UCSD-AML1 (cell line): ENCODE measurements at regions not wholly inside any gene's neighbourhood (a gene's known extent, or its start where the extent isn't known, plus 50 kb on each side); places are given as distances from the start of the nearest gene placed in this dataset.
"Not testable (repeated sequence)": the region's sequence is repeated elsewhere in the genome, so short reads cannot be mapped to it uniquely, and the experiment has no call there.

ENCODE experiments used
- DNase-seq: peaks from one replicate; lab custom pipeline; 2025; ENCODE audit not compliant: unreplicated experiment; lab: John Stamatoyannopoulos, UW

DNA sequence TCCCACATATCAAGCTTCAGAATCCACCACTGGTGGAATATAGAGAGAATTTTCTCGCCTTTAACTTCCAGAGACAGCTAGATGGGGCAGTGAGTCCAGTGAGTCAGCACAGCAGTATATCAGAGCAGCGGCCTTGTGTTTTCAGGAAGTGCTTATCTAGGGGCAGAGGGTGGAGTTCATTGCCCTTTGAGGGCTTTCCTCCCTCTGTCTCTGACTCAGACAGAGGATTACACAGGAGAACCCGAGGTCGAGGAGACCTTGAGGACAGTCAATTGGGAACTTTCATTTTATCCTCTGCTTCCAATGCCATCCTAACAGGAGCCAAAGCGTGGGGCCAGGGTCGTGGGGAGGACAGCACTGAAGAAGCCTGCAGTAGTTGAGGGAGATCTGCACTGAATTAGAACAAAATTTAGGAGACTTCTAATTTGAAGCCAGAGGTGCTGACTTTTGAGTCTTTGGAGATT, 109.6 kb upstream of the UMPS start:
- DNase-seq = peak; percentile 63

DNA sequence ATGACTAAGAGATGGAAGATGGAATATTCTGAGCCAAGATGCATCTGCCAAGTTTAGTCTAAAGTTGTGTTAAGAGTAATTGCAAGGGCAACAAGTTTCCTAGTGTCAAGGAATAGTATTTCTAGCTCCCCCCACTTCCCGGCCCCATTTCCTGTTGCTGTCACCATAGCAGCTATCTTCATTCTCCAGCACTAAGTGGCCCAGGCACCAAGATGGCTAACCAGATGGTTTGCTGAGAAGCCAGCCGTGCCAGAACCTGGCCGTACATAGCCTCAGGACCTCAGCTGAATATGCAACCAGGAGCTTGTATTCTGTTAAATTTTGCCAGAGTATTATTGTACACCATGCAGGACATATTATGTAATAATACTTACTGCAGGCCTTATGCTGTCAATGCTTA, 108.8 kb upstream of the UMPS start:
- peak; percentile 63 for DNase-seq

DNA sequence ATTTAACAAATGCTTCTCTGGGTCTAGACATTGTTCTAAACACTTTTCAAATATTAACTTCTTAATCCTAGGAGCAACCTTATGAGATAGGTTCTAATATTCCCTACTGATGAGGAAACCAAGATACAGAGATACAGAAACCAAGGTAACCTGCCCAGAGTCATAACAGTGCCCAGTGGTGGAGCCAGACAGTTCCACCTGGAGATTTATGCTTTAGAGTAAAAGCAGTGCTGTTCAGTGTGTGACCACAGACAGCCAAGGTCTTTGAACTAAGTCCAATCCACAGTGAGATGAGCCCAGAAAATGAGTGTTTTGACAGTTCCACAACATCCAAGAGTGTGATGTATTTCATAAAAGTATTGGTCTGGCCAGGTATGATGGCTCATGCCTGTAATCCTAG, 105.2 kb upstream of the UMPS start:
- no peak for DNase-seq

DNA sequence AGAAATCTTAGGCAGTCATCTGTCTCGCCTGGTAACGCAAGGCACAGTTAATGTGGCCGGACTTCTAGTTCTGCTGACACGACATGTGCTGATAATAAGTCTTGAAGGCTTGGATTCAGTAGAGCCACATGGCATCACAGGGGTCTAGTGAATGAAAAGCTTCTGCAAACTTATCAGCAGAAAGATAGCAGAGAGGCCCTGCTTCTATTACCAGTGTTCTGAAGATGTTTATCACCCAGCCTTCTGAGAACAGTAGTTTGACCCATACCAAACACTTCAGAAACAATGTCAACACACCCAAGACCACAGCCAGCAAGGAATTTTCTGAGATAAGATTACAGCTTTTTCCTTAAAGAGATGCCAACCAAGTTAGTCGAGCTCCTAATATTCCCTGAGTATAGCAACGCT, 102.7 kb upstream of the UMPS start:
- no peak for DNase-seq

DNA sequence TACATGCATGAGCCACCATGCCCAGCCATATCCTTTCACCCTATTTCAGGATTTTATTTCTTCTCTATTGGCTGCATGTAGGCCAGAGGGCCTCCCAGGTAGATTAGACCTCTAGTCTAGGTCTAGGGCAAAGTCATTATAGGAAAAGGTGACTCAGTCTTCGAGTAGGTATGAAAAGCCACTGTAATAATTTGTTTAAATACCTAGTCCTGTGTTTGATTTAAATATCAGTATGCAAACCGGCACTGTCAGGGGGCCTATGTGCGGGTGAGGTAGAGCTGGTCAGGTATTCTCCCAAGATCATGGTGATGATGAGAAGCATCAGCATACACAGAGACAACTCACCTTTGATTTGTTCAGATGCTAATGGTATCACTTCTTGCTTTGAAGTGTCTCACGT, 101.4 kb upstream of the UMPS start:
- DNase-seq = no peak

DNA sequence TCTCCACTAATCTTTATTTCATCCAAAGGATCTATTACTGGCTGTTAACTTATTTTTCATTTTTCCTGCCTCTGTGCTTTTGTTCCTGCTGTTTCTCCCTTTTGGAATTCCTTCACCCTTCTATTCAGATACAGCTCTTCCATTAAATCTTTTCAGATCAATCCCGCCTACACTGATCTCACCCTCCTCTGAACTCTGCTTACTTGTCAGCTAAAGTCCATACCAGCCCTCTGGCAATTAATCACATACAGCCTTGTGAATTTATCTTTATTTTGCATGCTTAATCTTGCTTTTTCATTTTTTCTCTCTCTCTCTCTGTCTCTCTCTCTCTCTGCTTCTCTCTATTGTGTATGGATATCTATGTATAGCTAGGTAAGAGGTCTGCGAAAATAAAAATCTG, 100.8 kb upstream of the UMPS start:
- no peak for DNase-seq

DNA sequence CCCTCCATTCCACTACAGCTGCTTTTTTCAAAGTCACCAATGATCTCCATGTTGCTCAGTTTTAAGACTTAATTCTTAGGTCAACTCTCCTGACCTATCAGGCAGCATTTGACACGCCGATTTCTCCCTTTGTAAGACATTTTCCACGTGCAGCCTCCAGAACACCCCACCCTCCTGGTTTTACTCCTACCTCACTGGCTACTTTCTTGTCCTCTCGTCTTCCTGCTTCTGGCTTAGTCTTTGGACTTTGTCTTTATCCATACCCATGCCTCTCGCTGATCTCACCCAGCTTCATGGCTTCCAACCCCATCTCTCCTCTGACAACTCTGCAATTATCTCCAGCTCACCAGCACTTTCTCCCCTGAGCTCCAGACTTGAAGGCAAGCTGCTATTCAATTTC, 99.3 kb upstream of the UMPS start:
- no peak for DNase-seq

DNA sequence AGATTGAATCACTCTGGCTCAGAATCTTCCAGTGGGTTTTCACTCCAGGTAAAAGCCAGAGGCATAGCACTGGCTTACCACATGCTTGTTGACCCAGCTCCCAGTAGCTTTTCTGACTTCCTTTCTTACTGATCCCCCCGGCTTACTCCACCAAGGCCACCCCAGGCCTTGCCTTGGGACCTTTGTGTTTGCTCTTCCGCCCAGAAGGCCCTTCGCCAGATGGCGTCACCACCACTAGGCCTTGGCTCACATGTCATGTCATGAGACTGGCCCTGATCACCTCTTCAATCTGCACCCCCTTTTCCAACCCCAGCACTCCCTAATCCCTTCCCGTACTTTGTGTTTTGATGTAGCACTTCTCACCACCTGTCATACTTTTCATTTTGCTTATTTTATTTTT, 98.5 kb upstream of the UMPS start:
- DNase-seq = no peak

DNA sequence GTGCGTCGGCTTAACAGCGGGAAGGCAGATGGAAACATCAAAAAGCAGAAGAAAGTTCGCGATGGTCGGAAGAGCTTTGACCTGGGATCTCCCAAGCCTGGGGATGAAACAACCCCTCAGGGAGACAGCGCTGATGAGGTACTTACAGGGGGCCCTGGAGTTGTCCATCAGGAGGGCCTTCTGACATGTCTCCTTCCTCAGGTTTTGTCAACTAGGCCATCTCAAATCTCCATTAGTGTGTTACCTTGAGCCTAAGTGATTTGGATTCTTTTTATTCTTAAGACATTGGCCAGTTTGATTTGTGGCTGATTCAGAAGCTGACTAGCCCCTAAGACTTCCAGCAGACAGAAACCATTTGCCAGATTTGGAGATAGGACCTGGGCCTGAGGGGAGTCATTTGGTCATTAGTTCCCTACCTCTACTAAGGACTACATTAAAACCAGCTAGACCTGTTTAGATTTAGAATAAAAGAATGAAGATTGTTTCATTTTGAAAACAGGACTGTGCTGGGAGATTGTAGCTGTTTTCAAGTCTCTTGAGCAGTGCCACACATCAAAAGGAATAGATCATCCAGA, 97.6 kb upstream of the UMPS start:
- no peak for DNase-seq

DNA sequence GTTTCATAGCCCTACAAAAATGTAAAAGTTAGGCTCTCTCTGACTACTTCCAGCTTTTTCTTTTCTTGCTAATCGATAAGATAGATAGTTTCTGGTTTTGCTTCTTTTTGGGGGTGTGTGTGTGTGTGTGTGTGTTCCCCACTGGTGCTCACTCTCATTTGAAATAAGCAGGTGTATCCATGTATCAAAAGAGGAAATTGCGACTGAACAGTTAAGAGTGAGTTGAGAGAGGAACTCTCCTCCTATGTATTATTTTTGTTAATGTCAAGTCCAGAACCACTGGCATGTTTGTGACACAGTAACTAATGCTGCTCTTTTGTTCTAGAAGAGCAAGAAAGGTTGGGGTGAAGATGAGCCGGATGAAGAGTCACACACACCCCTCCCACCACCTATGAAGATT, 96.7 kb upstream of the UMPS start:
- DNase-seq = no peak

DNA sequence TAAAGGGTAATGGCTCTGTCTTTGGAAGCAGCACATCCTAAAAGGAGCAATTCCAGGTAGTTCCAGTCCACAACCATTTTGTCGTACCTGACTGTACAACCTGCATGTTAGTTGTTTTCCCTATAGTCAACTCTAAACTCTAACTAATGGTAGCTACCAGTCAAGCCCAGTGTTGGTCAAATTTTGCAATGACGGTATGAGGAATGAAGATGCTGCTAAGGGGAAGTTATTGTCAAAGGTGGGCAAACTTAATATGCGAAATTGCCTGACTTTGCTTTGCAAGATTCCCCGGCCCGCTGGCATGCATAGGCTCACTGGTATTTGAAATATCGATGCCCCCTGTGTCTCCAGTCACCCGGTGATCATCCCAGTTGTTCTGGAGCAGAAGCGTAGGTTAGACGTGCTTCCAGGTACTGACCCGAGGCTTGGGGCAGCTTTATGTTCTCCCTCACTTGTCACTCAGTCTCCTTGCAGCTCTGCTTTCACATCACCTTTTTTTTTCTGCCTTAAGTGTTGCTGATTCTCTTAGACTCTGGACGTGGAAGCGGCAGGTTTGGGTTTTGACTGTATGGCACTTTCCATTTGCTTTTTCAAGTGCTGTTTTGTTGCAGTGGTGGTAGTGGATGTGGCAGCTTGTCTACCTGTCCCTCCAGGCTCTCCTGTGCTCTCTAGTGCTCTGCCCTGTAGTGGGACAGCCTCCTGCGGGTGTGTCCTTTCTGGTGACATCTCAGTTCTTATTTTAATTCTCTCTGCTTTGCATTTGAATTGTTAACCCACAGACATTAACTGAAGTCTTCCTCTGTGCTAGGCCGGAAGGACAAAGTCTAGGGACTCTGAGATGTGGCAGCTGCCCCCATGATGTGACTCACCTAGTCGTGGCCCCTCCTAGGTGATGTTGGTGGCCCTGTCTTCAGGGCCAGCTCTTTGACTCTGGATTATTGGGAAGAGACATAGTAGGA, 95.8 kb upstream of the UMPS start:
- no peak for DNase-seq

DNA sequence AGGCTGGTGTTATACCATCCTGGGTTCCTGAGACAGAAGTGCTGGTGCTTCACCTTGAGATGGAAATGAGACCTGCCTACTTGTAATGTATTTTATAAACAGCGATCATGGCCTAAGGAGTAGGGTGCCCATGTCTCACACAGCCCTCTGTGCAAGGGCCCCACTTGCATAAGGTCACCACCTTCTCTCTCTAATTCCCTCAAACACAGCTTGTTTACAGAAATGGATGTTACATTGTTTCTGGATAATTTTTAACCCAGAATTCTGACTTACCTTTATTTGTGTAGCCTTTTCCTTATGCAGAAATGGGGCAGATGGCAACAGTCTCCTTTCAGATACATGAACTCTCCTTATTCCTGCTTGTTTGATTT, 95.1 kb upstream of the UMPS start:
- DNase-seq = no peak

DNA sequence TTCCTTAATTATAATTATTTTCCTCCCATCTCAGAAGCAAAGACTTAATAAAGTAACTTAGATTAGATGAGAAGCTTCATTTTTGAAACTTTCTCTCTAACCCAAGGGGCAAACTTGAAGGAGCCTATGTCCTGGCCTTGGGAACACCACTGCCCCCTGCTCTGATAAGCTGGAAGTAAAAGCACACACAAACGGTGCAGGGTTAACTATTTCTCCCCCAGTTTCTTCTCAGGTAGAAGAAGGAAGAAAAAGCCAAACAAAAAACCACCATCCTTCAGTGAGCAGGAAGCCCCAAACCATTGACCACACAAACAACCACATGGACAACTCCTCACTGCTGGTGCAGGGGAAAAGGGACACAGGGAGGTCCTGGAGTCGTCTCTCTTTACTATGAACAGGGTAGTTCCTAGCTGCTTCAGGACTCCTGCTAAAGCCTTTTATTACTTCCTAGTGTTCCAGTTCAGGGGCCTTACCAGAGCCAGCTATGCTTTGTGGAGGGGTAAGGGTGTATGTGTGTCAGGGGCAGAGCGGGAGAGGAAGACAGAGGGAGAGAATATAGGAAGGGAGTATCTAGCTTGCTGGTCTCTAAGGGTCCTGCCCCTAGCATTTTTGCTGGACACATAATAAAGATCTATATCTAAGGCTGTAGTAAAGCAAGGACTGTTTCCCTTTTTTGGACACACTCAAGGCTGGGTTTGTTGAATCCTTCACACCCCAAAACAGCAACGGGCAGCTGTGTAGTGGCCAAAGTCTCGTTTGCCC, 94.0 kb upstream of the UMPS start:
- DNase-seq = peak; percentile 52

DNA sequence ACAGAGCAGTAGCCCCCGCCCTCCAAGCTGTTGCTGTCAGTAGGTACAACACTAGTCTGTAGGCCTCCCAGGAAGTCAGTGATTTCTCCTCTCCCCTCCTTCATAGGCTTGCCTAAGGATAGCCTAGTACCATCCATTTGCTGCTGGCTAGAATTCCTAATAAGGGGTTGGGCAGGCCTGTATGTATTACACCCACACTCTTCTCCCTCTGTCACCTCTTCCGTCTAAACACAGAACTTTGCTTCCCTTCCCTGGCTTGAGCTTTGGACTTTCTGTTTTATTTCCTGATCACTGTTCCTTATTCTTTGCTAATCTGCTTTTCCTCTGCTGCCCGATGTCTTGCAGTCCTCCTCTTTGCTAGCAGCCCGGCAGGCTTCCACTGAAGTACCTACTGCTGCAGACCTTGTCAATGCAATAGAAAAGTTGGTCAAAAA, 93.4 kb upstream of the UMPS start:
- DNase-seq = no peak

DNA sequence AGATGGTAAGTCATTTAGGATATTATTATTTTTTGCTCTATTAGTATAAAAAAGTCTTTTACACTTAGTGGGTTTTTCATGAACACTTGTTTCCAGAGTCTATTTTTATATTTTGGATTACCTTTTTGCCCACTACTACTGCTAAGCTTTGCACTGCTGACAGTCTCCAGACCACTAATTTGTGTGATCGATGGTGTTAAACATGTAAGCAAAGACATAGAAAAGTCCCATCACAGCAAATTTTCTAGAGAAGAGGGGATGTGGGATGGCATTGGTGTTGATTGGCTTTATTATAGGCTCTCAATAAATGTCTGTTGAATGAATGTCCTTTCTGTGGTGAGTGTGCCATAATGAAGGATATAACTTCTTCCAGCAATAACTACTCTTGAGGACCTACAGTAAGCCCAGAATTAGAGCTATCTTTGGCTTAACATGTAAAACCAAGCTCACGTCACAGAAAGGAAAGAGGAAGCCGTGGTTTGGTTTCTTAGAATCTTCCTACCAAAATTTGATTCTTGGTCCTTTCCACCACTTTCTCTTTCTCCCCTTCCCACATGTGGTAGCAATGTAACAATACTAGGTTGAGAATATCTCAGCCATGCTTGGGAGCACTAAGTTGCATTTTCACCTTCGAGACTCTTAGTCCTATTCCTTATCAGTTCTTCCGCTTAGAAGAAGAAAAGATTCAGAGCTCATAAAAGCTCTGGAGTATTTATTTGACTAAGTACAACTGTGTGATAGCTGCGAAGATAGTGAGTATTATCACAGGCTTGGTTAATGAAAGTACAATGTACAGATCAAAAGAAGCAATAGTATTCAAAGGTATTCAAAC, 90.6 kb upstream of the UMPS start:
- DNase-seq = no peak

DNA sequence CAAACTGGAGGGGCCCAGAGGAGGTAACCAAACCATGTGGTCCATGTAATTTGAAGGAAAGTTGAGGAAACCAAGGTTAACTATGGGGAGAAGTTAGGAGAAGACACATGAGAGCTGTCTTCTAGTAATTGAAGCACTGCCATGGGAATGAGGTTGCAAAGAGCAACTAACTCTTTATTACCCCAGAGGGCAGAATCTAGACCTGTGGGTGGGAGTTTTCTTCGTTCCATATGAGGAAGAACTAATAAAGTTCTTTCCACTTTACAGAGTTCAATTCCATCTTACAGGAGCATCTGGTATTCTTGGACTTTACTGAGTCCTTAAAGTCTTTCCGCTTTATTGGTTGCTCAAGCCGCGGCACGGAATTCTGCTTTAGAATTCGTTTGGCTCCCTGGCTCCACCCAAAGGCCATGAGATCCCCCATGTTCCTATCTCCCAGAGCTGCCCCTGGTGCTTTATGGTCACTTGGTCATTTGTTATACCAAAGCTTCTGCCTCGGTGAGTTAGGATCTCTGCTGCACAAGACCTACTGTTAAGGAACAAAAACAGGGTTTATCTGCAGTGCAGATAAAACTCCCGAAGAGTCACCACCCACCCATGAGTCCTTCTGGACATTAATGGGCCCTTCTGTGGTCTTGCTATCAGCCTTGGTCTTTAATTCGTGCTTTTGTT, 89.5 kb upstream of the UMPS start:
- DNase-seq = no peak

DNA sequence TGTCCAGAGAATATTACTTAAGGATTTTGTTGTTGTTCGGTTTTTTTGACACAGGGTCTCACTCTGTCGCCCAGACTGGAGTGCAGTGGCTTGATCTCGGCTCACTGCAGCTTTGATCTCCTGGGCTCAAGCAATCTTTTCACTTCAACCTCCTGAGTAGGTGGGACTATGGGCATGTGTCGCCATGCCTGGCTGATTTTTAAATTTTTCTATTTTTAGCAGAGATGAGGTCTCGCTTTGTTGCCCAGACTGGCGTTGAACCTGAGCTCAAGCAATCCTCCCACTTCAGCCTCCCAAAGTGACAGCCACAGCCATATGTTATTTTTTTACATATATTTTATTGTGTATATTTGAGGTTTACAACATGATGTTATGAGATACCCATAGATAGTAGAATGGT, 86.8 kb upstream of the UMPS start:
- no peak for DNase-seq

DNA sequence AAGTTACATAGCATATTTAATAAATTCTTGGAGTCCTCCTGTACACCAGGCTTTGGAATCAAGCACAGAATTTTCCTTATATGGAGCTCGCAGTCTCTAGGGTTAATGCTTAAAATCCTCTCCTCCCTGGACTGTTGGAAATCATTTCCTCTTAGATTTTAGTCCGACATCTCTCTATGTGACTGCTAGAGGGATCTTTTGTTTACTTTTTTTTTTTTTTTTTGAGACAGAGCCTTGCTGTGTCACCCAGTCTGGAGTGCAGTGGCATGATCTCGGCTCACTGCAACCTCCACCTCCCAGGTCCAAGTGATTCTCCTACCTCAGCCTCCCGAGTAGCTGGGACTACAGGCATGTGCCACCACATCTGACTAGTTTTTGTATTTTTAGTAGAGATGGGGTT, 84.1 kb upstream of the UMPS start:
- not testable (repeated sequence) for DNase-seq

DNA sequence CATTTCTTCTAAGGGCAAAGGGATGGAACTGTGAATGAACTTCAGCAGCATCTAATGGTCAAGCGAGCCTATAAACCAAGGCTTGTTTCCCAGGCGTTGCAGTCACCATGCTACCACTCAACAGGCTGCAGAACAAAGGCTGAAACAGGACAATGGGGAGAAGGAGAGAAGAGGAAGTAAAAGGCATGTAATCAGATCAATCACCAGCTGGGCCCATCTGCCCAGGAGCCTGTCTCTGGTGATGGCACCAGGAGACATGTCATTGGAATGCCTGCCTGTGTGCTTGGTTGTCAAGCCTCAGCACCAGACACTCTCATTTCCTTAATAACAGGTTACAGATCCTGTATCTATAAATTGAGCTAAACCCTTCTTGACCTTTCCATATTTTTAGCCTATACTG, 81.7 kb upstream of the UMPS start:
- DNase-seq = no peak

DNA sequence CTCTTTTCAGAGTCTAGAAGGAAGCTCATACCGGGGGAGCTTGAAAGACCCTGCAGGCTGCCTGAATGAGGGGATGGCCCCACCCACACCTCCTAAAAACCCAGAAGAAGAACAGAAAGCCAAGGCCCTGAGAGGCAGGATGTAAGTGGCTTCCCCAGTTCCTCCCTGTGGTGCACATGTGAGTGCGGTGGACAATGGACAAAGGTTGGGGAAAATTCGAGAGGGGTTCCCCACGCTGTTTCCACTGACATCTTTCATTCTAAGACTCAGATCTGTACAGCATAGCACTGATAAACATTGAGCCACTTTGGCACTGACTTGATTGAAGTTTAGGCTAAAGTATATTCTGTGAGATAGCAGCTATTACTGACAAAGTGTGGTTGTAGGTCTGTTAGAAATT, 79.5 kb upstream of the UMPS start:
- DNase-seq = peak; percentile 58
